A549 (cell line): ENCODE measurements at regions not wholly inside any gene's neighbourhood (a gene's known extent, or its start where the extent isn't known, plus 50 kb on each side); places are given as distances from the start of the nearest gene placed in this dataset.

ENCODE experiments used
- ATAC-seq, 2 experiments: fragments of 200-7000 bp in 1 of 2; fragments of >200 bp in 1 of 2; cut with Nextera tagmentation in 1 of 2; cut with Tn5 transposase in 1 of 2; 3 replicates each; pipeline versions ENCODE4 v1.8.0 to v1.9.1; 2018 to 2020; ENCODE audit warnings: mild to moderate bottlenecking in 1 of 2, moderate library complexity in 1 of 2
- CTCF ChIA-PET: fragments of 300-600 bp; sonication (Branson Sonifier 250); formaldehyde crosslinking; extraction: SDS; loops from one replicate; lab custom pipeline; 2021; ENCODE audit warnings: antibody characterized with exemption, inconsistent platforms; lab: Yijun Ruan, JAX
- POLR2A ChIA-PET: fragments of 350-600 bp; formaldehyde crosslinking; extraction: SDS; loops from one replicate; lab custom pipeline; 2021; ENCODE audit warnings: antibody characterized with exemption, inconsistent platforms; lab: Yijun Ruan, JAX
- DNase-seq, 2 experiments: peaks; one replicate each; pipeline versions ENCODE4 v3.0.0 to v3.0.0-alpha.2; 2011 to 2016; ENCODE audit warnings: low read depth in 1 of 2, low spot score in 1 of 2
- FAIRE-seq: peaks from 2 replicates; lab custom pipeline; 2011; peaks lifted over from hg19 to GRCh38; lab: Jason Lieb, UNC
- H3K27ac ChIP-seq, 2 experiments: fragments of >200 bp; sonication (Bioruptor Twin); formaldehyde crosslinking; 3 replicates each; pipeline ENCODE4 v1.5.1; 2016 to 2017
- H3K4me1 ChIP-seq: fragments of >200 bp; sonication (Bioruptor Twin); formaldehyde crosslinking; 3 replicates; pipeline ENCODE4 v1.6.1; 2016
- H3K4me2 ChIP-seq: fragments of >200 bp; sonication (Bioruptor Twin); formaldehyde crosslinking; 3 replicates; pipeline ENCODE4 v1.6.1; 2016
- H3K4me3 ChIP-seq: fragments of >200 bp; sonication (Bioruptor Twin); formaldehyde crosslinking; 3 replicates; pipeline ENCODE4 v1.5.1; 2016
- H3K9me3 ChIP-seq: fragments of >200 bp; sonication (Bioruptor Twin); formaldehyde crosslinking; 3 replicates; pipeline ENCODE4 v1.6.1; 2016
- BCL3 ChIP-seq: fragments of >200 bp; sonication (Bioruptor Twin); formaldehyde crosslinking; IDR thresholded peaks from 3 replicates; pipeline ENCODE4 v1.6.1; 2016
- BHLHE40 ChIP-seq: IDR thresholded peaks from 2 replicates; pipeline ENCODE4 v1.6.1; 2012; ENCODE audit warnings: low read depth, low read length, inconsistent platforms
- CBX8 ChIP-seq: fragments of 200-600 bp; sonication (generic); IDR thresholded peaks from 2 replicates; pipeline ENCODE4 v1.6.1; 2016
- CTCF ChIP-seq: fragments of >200 bp; sonication (Bioruptor Twin); formaldehyde crosslinking; IDR thresholded peaks from 3 replicates; pipeline ENCODE4 v1.5.1; 2016
- EHF ChIP-seq: fragments of 250-450 bp; sonication (Bioruptor Pico); IDR thresholded peaks from 2 replicates; pipeline ENCODE4 v1.5.0; 2020; ENCODE audit warnings: mild to moderate bottlenecking
- ELK1 ChIP-seq: fragments of 150-350 bp; IDR thresholded peaks from 2 replicates; pipeline ENCODE4 v1.6.1; 2014; ENCODE audit warnings: low read depth, mild to moderate bottlenecking, low read length
- ESRRA ChIP-seq: fragments of 150-350 bp; IDR thresholded peaks from 2 replicates; pipeline ENCODE4 v1.6.1; 2014; ENCODE audit warnings: mild to moderate bottlenecking, low read length, borderline replicate concordance
- FOSB ChIP-seq: fragments of 250-450 bp; sonication (Bioruptor Pico); IDR thresholded peaks from 2 replicates; pipeline ENCODE4 v1.5.0; 2020; ENCODE audit warnings: mild to moderate bottlenecking, moderate library complexity
- FOXS1 ChIP-seq: fragments of 250-450 bp; sonication (Bioruptor Pico); IDR thresholded peaks from 2 replicates; pipeline ENCODE4 v1.5.0; 2020; ENCODE audit warnings: mild to moderate bottlenecking, moderate library complexity
- HOXB5 ChIP-seq: fragments of 250-450 bp; sonication (Bioruptor Pico); IDR thresholded peaks from 2 replicates; pipeline ENCODE4 v1.5.0; 2020; ENCODE audit warnings: mild to moderate bottlenecking, moderate library complexity
- JUN ChIP-seq, 2 experiments: fragments of >200 bp; sonication (Bioruptor Twin); formaldehyde crosslinking; IDR thresholded peaks; 2 replicates in 1 of 2; 3 replicates in 1 of 2; pipeline ENCODE4 v1.6.1; 2016 to 2017
- KDM5A ChIP-seq: fragments of 200-600 bp; sonication (generic); IDR thresholded peaks from 2 replicates; pipeline ENCODE4 v1.6.1; 2016; ENCODE audit warnings: antibody characterized with exemption, mild to moderate bottlenecking
- MAZ ChIP-seq: fragments of 150-350 bp; IDR thresholded peaks from 2 replicates; pipeline ENCODE4 v1.6.1; 2014; ENCODE audit warnings: antibody characterized with exemption, low read depth, low read length, borderline replicate concordance
- RFX5 ChIP-seq: fragments of 450-650 bp; IDR thresholded peaks from 2 replicates; pipeline ENCODE4 v1.7.1; 2014; ENCODE audit warnings: antibody characterized with exemption, mild to moderate bottlenecking, moderate library complexity
- RNF2 ChIP-seq: fragments of 200-600 bp; sonication (generic); IDR thresholded peaks from 2 replicates; pipeline ENCODE4 v1.6.1; 2016; ENCODE audit warnings: low read depth, mild to moderate bottlenecking, antibody characterized with exemption, moderate library complexity, borderline replicate concordance
- SREBF2 ChIP-seq: fragments of 450-650 bp; IDR thresholded peaks from 2 replicates; pipeline ENCODE4 v1.6.1; 2014; ENCODE audit warnings: mild to moderate bottlenecking, moderate library complexity
- TFCP2L1 ChIP-seq: fragments of 250-450 bp; sonication (Bioruptor Pico); IDR thresholded peaks from 2 replicates; pipeline ENCODE4 v1.5.0; 2021; ENCODE audit warnings: mild to moderate bottlenecking
- WGBS: methylation state at CpG from one replicate; pipeline ENCODE4 v1.1.6; 2017; ENCODE audit errors: missing lambda C conversion rate; 5-methylcytosine and 5-hydroxymethylcytosine counted together
- TF ChIP-seq, protein P1 (sequence below): fragments of 450-650 bp; IDR thresholded peaks from 2 replicates; pipeline ENCODE4 v1.6.1; 2014; ENCODE audit warnings: antibody characterized with exemption
- TF ChIP-seq, protein P2 (sequence below): IDR thresholded peaks from 2 replicates; pipeline ENCODE4 v1.6.1; 2012; ENCODE audit warnings: low read depth, borderline replicate concordance
- TF ChIP-seq, protein P3 (sequence below): fragments of 250-450 bp; sonication (Bioruptor Pico); IDR thresholded peaks from 2 replicates; pipeline ENCODE4 v1.5.0; 2021; ENCODE audit warnings: mild to moderate bottlenecking, moderate library complexity, borderline replicate concordance
- TF ChIP-seq, protein P4 (sequence below): fragments of 250-450 bp; sonication (Bioruptor Pico); IDR thresholded peaks from 2 replicates; pipeline ENCODE4 v1.5.0; 2020; ENCODE audit warnings: low read depth, mild to moderate bottlenecking, moderate library complexity

- ChIA-PET POLR2A (no interaction called here), CTCF (interaction anchor here (0.6 kb wide), 1 partner anchor 35 kb away, joined by 3 read pairs; no protein-coding TSS in a partner anchor)
- FAIRE-seq (no peak), ATAC-seq (no peak), DNase-seq (no peak)
- TF ChIP-seq EHF (CRISPR knock-in tag) = no peak
- no peak for TF ChIP-seq HOXB5 (CRISPR knock-in tag)
- no peak for TF ChIP-seq SREBF2
- no peak for TF ChIP-seq FOXS1 (CRISPR knock-in tag)
- TF ChIP-seq, protein P1, sequence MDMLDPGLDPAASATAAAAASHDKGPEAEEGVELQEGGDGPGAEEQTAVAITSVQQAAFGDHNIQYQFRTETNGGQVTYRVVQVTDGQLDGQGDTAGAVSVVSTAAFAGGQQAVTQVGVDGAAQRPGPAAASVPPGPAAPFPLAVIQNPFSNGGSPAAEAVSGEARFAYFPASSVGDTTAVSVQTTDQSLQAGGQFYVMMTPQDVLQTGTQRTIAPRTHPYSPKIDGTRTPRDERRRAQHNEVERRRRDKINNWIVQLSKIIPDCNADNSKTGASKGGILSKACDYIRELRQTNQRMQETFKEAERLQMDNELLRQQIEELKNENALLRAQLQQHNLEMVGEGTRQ = no peak
- no peak for TF ChIP-seq BCL3
- TF ChIP-seq BHLHE40 = no peak
- TF ChIP-seq KDM5A = no peak
- no peak for TF ChIP-seq ESRRA
- no peak for TF ChIP-seq JUN (IDR thresholded peaks at IDR 0.05)
- no peak for TF ChIP-seq RNF2
- no peak for TF ChIP-seq TFCP2L1 (CRISPR knock-in tag)
- TF ChIP-seq, protein P2, sequence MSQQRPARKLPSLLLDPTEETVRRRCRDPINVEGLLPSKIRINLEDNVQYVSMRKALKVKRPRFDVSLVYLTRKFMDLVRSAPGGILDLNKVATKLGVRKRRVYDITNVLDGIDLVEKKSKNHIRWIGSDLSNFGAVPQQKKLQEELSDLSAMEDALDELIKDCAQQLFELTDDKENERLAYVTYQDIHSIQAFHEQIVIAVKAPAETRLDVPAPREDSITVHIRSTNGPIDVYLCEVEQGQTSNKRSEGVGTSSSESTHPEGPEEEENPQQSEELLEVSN = no peak
- no peak for TF ChIP-seq FOSB
- no peak for TF ChIP-seq RFX5
- TF ChIP-seq MAZ = no peak
- no peak for TF ChIP-seq CTCF
- TF ChIP-seq, protein P3, sequence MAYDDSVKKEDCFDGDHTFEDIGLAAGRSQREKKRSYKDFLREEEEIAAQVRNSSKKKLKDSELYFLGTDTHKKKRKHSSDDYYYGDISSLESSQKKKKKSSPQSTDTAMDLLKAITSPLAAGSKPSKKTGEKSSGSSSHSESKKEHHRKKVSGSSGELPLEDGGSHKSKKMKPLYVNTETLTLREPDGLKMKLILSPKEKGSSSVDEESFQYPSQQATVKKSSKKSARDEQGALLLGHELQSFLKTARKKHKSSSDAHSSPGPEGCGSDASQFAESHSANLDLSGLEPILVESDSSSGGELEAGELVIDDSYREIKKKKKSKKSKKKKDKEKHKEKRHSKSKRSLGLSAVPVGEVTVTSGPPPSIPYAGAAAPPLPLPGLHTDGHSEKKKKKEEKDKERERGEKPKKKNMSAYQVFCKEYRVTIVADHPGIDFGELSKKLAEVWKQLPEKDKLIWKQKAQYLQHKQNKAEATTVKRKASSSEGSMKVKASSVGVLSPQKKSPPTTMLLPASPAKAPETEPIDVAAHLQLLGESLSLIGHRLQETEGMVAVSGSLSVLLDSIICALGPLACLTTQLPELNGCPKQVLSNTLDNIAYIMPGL (CRISPR knock-in tag) = no peak
- TF ChIP-seq, protein P4, sequence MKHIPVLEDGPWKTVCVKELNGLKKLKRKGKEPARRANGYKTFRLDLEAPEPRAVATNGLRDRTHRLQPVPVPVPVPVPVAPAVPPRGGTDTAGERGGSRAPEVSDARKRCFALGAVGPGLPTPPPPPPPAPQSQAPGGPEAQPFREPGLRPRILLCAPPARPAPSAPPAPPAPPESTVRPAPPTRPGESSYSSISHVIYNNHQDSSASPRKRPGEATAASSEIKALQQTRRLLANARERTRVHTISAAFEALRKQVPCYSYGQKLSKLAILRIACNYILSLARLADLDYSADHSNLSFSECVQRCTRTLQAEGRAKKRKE (CRISPR knock-in tag) = no peak
- Histone ChIP-seq H3K9me3 (no peaks in the 10 kb centered on the region), H3K4me1 (no peaks in the 10 kb centered on the region), H3K27ac (no peak overlapping the region), H3K4me2 (no peak overlapping the region), H3K4me3 (no peak overlapping the region)
- 0% methylated on average over 5 of the region's 5 CpGs for WGBS
Observed at GRCh38 chr10:2731940-2732339, 335.4 kb upstream of the PFKP start.

GRCh38 chr10:2729197-2729596 is 338.2 kb upstream of the PFKP start:
- H3K27ac ChIP-seq = no peak overlapping the region
- H3K4me3 ChIP-seq = no peak overlapping the region
- H3K4me2 ChIP-seq = no peak overlapping the region
- H3K4me1 ChIP-seq = no peaks in the 10 kb centered on the region
- ATAC-seq (no peak), FAIRE-seq (no peak), DNase-seq (no peak)
- ChIA-PET POLR2A (no interaction called here), CTCF (no interaction called here)
- H3K9me3 ChIP-seq = no peaks in the 10 kb centered on the region
- TF ChIP-seq ESRRA (no peak), CBX8 (no peak), ELK1 (no peak), SREBF2 (no peak)
- WGBS = 2% methylated on average over 4 of the region's 4 CpGs
